ENCODE measurements at regions not wholly inside any gene's neighbourhood (a gene's known extent, or its start where the extent isn't known, plus 50 kb on each side); places are given as distances from the start of the nearest gene placed in this dataset.

DNA sequence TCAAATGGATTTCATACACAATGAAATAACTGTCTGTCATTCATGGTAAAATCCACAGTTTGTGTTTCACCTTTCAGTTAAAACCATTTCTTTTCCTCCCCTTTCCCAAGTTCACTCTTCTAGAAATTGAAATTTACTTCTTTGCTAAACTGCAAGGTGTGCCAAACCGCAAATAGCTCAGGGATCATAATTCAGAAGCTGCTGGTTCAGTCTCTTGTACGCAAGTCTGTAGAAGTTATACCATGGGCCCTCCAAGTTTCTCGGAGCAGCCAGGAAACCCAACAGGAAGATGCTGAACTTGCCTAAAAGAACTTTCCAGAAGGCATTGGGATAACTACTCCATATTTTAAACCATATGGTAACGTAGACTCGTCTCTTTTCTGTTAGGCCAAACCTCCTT is 268.9 kb downstream of the FLRT2 start:
- intact Hi-C loops (cut with micrococcal nuclease; ENCODE audit: unreplicated experiment), result no loop called here
- no peak for DNase-seq
- BruUV-seq (replicated peaks), result no TSS peak
- no peaks in the 10 kb centered on the region for H3K27me3 Mint-ChIP-seq (ENCODE audit: unreplicated experiment)
- no peaks in the 10 kb centered on the region for H3K4me1 Mint-ChIP-seq (ENCODE audit: low read depth, unreplicated experiment)
- H3K36me3 Mint-ChIP-seq (ENCODE audit: insufficient read depth, unreplicated experiment), result no peaks in the 10 kb centered on the region
- peaks cover 9% of the 10 kb centered on the region for H3K9me3 Mint-ChIP-seq (ENCODE audit: low read depth, unreplicated experiment)
- TF ChIP-seq, protein P1, sequence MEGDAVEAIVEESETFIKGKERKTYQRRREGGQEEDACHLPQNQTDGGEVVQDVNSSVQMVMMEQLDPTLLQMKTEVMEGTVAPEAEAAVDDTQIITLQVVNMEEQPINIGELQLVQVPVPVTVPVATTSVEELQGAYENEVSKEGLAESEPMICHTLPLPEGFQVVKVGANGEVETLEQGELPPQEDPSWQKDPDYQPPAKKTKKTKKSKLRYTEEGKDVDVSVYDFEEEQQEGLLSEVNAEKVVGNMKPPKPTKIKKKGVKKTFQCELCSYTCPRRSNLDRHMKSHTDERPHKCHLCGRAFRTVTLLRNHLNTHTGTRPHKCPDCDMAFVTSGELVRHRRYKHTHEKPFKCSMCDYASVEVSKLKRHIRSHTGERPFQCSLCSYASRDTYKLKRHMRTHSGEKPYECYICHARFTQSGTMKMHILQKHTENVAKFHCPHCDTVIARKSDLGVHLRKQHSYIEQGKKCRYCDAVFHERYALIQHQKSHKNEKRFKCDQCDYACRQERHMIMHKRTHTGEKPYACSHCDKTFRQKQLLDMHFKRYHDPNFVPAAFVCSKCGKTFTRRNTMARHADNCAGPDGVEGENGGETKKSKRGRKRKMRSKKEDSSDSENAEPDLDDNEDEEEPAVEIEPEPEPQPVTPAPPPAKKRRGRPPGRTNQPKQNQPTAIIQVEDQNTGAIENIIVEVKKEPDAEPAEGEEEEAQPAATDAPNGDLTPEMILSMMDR (IDR thresholded peaks at IDR 0.05; ENCODE audit: unreplicated experiment), result no peak
- no peak overlapping the region for H3K4me3 Mint-ChIP-seq (ENCODE audit: low read depth, unreplicated experiment)
- no peak overlapping the region for H3K27ac Mint-ChIP-seq (ENCODE audit: unreplicated experiment)
- CTCF ChIA-PET, result no interaction called here

DNA sequence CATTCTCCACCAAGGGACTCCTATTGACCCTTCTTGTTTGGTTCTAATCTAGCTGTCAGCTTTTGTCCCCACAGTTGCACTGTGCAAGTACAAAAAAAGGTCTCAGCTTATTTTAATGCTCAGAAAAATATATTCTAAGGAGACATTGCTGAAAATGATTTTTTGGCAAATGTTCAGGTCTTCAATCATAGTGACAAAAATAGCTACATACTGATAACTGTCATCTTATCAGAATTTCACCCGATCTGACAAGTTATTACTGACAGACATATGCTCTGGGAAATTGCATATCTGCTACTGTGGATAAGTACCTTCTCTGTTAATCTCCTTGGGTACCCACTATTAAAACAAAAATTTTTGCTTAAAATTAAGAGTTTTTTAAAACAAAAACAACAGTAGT is 263.6 kb downstream of the FLRT2 start:
- DNase-seq, result no peak
- CTCF ChIA-PET, result no interaction called here
- no peaks in the 10 kb centered on the region for H3K36me3 Mint-ChIP-seq (ENCODE audit: insufficient read depth, unreplicated experiment)
- H3K4me3 Mint-ChIP-seq (ENCODE audit: low read depth, unreplicated experiment), result no peak overlapping the region
- BruUV-seq (replicated peaks), result no TSS peak
- TF ChIP-seq, protein P1 (IDR thresholded peaks at IDR 0.05; ENCODE audit: unreplicated experiment), result no peak
- H3K27me3 Mint-ChIP-seq (ENCODE audit: unreplicated experiment), result no peaks in the 10 kb centered on the region
- no peak overlapping the region for H3K27ac Mint-ChIP-seq (ENCODE audit: unreplicated experiment)
- intact Hi-C loops (cut with micrococcal nuclease; ENCODE audit: unreplicated experiment), result no loop called here
- H3K4me1 Mint-ChIP-seq (ENCODE audit: low read depth, unreplicated experiment), result no peaks in the 10 kb centered on the region
- peaks cover 13% of the 10 kb centered on the region for H3K9me3 Mint-ChIP-seq (ENCODE audit: low read depth, unreplicated experiment)

DNA sequence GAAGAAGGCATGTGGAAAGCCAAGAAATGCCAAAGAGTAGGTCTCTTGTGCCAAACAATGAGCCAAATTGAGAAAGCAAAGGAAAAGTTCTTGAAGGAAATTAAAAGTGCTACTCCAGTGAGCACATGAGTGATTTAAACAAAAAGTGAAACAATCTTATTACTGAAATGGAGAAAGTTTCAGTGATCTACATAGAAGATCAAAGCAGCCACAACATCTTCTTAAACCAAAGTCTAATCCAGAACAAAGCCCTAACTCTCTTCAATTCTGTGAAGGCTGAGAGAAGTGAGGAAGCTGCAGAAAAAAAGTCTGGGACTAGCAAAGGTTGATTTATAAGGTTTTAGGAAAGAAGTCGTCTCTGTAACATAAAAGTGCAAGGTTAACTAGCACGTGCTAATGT is 259.6 kb downstream of the FLRT2 start:
- no peaks in the 10 kb centered on the region for H3K4me1 Mint-ChIP-seq (ENCODE audit: low read depth, unreplicated experiment)
- CTCF ChIA-PET, result no interaction called here

DNA sequence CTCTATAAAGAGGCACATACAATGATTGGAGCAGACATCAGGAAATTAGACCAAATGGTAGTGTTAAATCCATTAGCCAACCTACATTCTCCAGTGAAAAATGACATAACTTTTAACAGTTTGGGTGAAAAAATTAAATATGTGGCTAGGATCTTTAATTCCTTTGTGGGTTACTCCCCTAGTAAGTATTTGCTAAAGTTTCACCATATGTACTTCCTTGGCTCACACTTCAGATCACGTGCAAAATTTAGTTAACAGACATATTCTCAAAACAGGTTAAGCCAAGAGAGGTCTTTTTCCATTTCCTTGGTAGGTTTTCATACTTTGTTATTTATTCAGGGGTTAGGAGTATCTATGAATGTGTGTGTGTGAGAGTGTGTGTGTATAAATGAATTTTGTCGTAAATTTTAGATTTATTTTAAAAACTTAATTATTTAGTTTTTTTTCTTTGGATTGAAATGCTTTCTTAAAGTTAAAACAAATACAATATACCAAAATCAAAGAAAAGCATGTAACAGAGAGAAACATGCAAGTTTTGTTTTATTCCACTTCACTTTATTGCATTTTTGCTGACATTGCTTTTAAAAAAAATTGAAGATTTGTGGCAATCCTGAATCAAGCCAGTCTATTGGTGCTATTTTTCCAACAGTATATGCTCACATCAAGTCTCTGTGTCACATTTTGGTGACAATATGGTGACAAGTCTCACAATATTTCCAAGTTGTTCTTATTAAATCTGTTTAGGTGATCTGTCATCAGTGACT is 258.7 kb downstream of the FLRT2 start:
- Mint-ChIP-seq H3K9me3 (ENCODE audit: low read depth, unreplicated experiment) (peaks cover 16% of the 10 kb centered on the region), H3K27ac (ENCODE audit: unreplicated experiment) (no peak overlapping the region), H3K36me3 (ENCODE audit: insufficient read depth, unreplicated experiment) (no peaks in the 10 kb centered on the region), H3K4me3 (ENCODE audit: low read depth, unreplicated experiment) (no peak overlapping the region), H3K4me1 (ENCODE audit: low read depth, unreplicated experiment) (no peaks in the 10 kb centered on the region), H3K27me3 (ENCODE audit: unreplicated experiment) (no peaks in the 10 kb centered on the region)
- TF ChIP-seq, protein P1 (IDR thresholded peaks at IDR 0.05; ENCODE audit: unreplicated experiment), result no peak
- CTCF ChIA-PET, result no interaction called here
- no TSS peak for BruUV-seq (replicated peaks)
- no peak for DNase-seq
- intact Hi-C loops (cut with micrococcal nuclease; ENCODE audit: unreplicated experiment), result no loop called here

More for the DNA sequence above, 259.6 kb downstream of the FLRT2 start:
- DNase-seq, result no peak
- intact Hi-C loops (cut with micrococcal nuclease; ENCODE audit: unreplicated experiment), result no loop called here
- no peak overlapping the region for H3K27ac Mint-ChIP-seq (ENCODE audit: unreplicated experiment)
- TF ChIP-seq, protein P1 (IDR thresholded peaks at IDR 0.05; ENCODE audit: unreplicated experiment), result no peak
- BruUV-seq (replicated peaks), result no TSS peak
- H3K4me3 Mint-ChIP-seq (ENCODE audit: low read depth, unreplicated experiment), result no peak overlapping the region
- no peaks in the 10 kb centered on the region for H3K27me3 Mint-ChIP-seq (ENCODE audit: unreplicated experiment)
- H3K9me3 Mint-ChIP-seq (ENCODE audit: low read depth, unreplicated experiment), result peaks cover 13% of the 10 kb centered on the region
- no peaks in the 10 kb centered on the region for H3K36me3 Mint-ChIP-seq (ENCODE audit: insufficient read depth, unreplicated experiment)

Data from Calu3 (cell line).